ENCODE measurements at regions not wholly inside any gene's neighbourhood (a gene's known extent, or its start where the extent isn't known, plus 50 kb on each side); places are given as distances from the start of the nearest gene placed in this dataset.

- no peak for DNase-seq (ENCODE audit: extremely low read depth, low read depth)
- no peak overlapping the region for H3K4me3 ChIP-seq (replicated peaks; ENCODE audit: low read depth, low read length)
- TF ChIP-seq CTCF (IDR thresholded peaks at IDR 0.05; ENCODE audit: low read depth, low read length, missing control alignments): no peak
Measured at GRCh38 chr2:78418021-78418420, 607.5 kb upstream of the REG3G start.

GRCh38 chr2:78420132-78420531 is 605.4 kb upstream of the REG3G start:
- no peak overlapping the region for H3K4me3 ChIP-seq (replicated peaks; ENCODE audit: low read depth, low read length)
- TF ChIP-seq CTCF (IDR thresholded peaks at IDR 0.05; ENCODE audit: low read depth, low read length, missing control alignments): no peak
- no peak for DNase-seq (ENCODE audit: extremely low read depth, low read depth)

GRCh38 chr2:78423631-78424030 is 601.9 kb upstream of the REG3G start:
- DNase-seq (ENCODE audit: extremely low read depth, low read depth): no peak
- H3K4me3 ChIP-seq (replicated peaks; ENCODE audit: low read depth, low read length): no peak overlapping the region
- TF ChIP-seq CTCF (IDR thresholded peaks at IDR 0.05; ENCODE audit: low read depth, low read length, missing control alignments): no peak

- H3K4me3 ChIP-seq (replicated peaks; ENCODE audit: low read depth, low read length): no peak overlapping the region
- DNase-seq (ENCODE audit: extremely low read depth, low read depth): no peak
- no peak for TF ChIP-seq CTCF (IDR thresholded peaks at IDR 0.05; ENCODE audit: low read depth, low read length, missing control alignments)
Measured at GRCh38 chr2:78427170-78427569, 598.3 kb upstream of the REG3G start.

- no peak overlapping the region for H3K4me3 ChIP-seq (replicated peaks; ENCODE audit: low read depth, low read length)
- no peak for TF ChIP-seq CTCF (IDR thresholded peaks at IDR 0.05; ENCODE audit: low read depth, low read length, missing control alignments)
- DNase-seq (ENCODE audit: extremely low read depth, low read depth): no peak
Measured at GRCh38 chr2:78431241-78431640, 594.3 kb upstream of the REG3G start.

- no peak overlapping the region for H3K4me3 ChIP-seq (replicated peaks; ENCODE audit: low read depth, low read length)
- TF ChIP-seq CTCF (IDR thresholded peaks at IDR 0.05; ENCODE audit: low read depth, low read length, missing control alignments): no peak
- DNase-seq (ENCODE audit: extremely low read depth, low read depth): no peak
Measured at GRCh38 chr2:78439122-78439521, 586.4 kb upstream of the REG3G start.

GRCh38 chr2:78455586-78455985 is 569.9 kb upstream of the REG3G start:
- no peak for TF ChIP-seq CTCF (IDR thresholded peaks at IDR 0.05; ENCODE audit: low read depth, low read length, missing control alignments)
- DNase-seq (ENCODE audit: extremely low read depth, low read depth): no peak
- H3K4me3 ChIP-seq (replicated peaks; ENCODE audit: low read depth, low read length): no peak overlapping the region

Data from HFF-Myc (cell line).